ENCODE measurements at regions not wholly inside any gene's neighbourhood (a gene's known extent, or its start where the extent isn't known, plus 50 kb on each side); places are given as distances from the start of the nearest gene placed in this dataset.

- Mint-ChIP-seq H3K4me1 (ENCODE audit: unreplicated experiment) (no peaks in the 10 kb centered on the region), H3K27ac (ENCODE audit: unreplicated experiment) (no peak overlapping the region), H3K36me3 (ENCODE audit: unreplicated experiment) (no peaks in the 10 kb centered on the region), H3K4me3 (ENCODE audit: unreplicated experiment) (no peak overlapping the region), H3K9me3 (ENCODE audit: unreplicated experiment) (no peaks in the 10 kb centered on the region), H3K27me3 (ENCODE audit: unreplicated experiment) (peaks cover 17% of the 10 kb centered on the region)
- DNase-seq (ENCODE audit: extremely low spot score, unreplicated experiment): peak; percentile 59
- no peak for TF ChIP-seq CTCF (IDR thresholded peaks at IDR 0.05)
Observed at GRCh38 chr1:157292809-157293564, 154.8 kb upstream of the ETV3 start.

- H3K9me3 Mint-ChIP-seq (ENCODE audit: unreplicated experiment): no peaks in the 10 kb centered on the region
- peak; percentile 67 for DNase-seq (ENCODE audit: extremely low spot score, unreplicated experiment)
- H3K36me3 Mint-ChIP-seq (ENCODE audit: unreplicated experiment): no peaks in the 10 kb centered on the region
- H3K4me3 Mint-ChIP-seq (ENCODE audit: unreplicated experiment): no peak overlapping the region
- peaks cover 17% of the 10 kb centered on the region for H3K27me3 Mint-ChIP-seq (ENCODE audit: unreplicated experiment)
- no peak for TF ChIP-seq CTCF (IDR thresholded peaks at IDR 0.05)
- H3K27ac Mint-ChIP-seq (ENCODE audit: unreplicated experiment): no peak overlapping the region
- H3K4me1 Mint-ChIP-seq (ENCODE audit: unreplicated experiment): no peaks in the 10 kb centered on the region
Observed at GRCh38 chr1:157292302-157292701, 154.1 kb upstream of the ETV3 start.

GRCh38 chr1:157291083-157291482 is 152.9 kb upstream of the ETV3 start:
- Mint-ChIP-seq H3K4me1 (ENCODE audit: unreplicated experiment) (no peaks in the 10 kb centered on the region), H3K27ac (ENCODE audit: unreplicated experiment) (no peak overlapping the region), H3K36me3 (ENCODE audit: unreplicated experiment) (no peaks in the 10 kb centered on the region), H3K9me3 (ENCODE audit: unreplicated experiment) (no peaks in the 10 kb centered on the region), H3K4me3 (ENCODE audit: unreplicated experiment) (no peak overlapping the region), H3K27me3 (ENCODE audit: unreplicated experiment) (peaks cover 13% of the 10 kb centered on the region)
- no peak for DNase-seq (ENCODE audit: extremely low spot score, unreplicated experiment)
- TF ChIP-seq CTCF (IDR thresholded peaks at IDR 0.05): no peak

- no peak overlapping the region for H3K4me3 Mint-ChIP-seq (ENCODE audit: unreplicated experiment)
- H3K27me3 Mint-ChIP-seq (ENCODE audit: unreplicated experiment): peaks cover 3% of the 10 kb centered on the region
- no peaks in the 10 kb centered on the region for H3K9me3 Mint-ChIP-seq (ENCODE audit: unreplicated experiment)
- no peaks in the 10 kb centered on the region for H3K36me3 Mint-ChIP-seq (ENCODE audit: unreplicated experiment)
- H3K27ac Mint-ChIP-seq (ENCODE audit: unreplicated experiment): no peak overlapping the region
- DNase-seq (ENCODE audit: extremely low spot score, unreplicated experiment): peak; percentile 65
- no peaks in the 10 kb centered on the region for H3K4me1 Mint-ChIP-seq (ENCODE audit: unreplicated experiment)
- TF ChIP-seq CTCF (IDR thresholded peaks at IDR 0.05): no peak
Observed at GRCh38 chr1:157289424-157290105, 151.4 kb upstream of the ETV3 start.

- Mint-ChIP-seq H3K27ac (ENCODE audit: unreplicated experiment) (no peak overlapping the region), H3K4me3 (ENCODE audit: unreplicated experiment) (no peak overlapping the region), H3K27me3 (ENCODE audit: unreplicated experiment) (peaks cover 3% of the 10 kb centered on the region), H3K36me3 (ENCODE audit: unreplicated experiment) (no peaks in the 10 kb centered on the region), H3K4me1 (ENCODE audit: unreplicated experiment) (no peaks in the 10 kb centered on the region), H3K9me3 (ENCODE audit: unreplicated experiment) (no peaks in the 10 kb centered on the region)
- no peak for DNase-seq (ENCODE audit: extremely low spot score, unreplicated experiment)
- no peak for TF ChIP-seq CTCF (IDR thresholded peaks at IDR 0.05)
Observed at GRCh38 chr1:157288996-157289395, 150.8 kb upstream of the ETV3 start.

Data from osteocyte (in vitro differentiated cells).